Activated naive CD8-positive, alpha-beta T cell treated with anti-CD3 and anti-CD28 coated beads for 36 hours (primary cell): ENCODE measurements at regions not wholly inside any gene's neighbourhood (a gene's known extent, or its start where the extent isn't known, plus 50 kb on each side); places are given as distances from the start of the nearest gene placed in this dataset.

ENCODE experiments used
- DNase-seq: peaks from one replicate; pipeline ENCODE4 v3.0.0; 2021
- H3K27ac Mint-ChIP-seq: one replicate; pipeline ENCODE4 v1.8.0; 2022; ENCODE audit warnings: mild to moderate bottlenecking, moderate library complexity, mixed read lengths
- H3K27me3 Mint-ChIP-seq: one replicate; pipeline ENCODE4 v1.8.0; 2022; ENCODE audit warnings: mild to moderate bottlenecking, mixed read lengths
- H3K36me3 Mint-ChIP-seq: one replicate; pipeline ENCODE4 v1.8.0; 2021; ENCODE audit warnings: mild to moderate bottlenecking, mixed read lengths
- H3K4me1 Mint-ChIP-seq: one replicate; pipeline ENCODE4 v1.8.0; 2021; ENCODE audit warnings: mixed read lengths
- H3K4me3 Mint-ChIP-seq: one replicate; pipeline ENCODE4 v1.8.0; 2022; ENCODE audit warnings: mild to moderate bottlenecking, moderate library complexity, mixed read lengths
- H3K9me3 Mint-ChIP-seq: one replicate; pipeline ENCODE4 v1.8.0; 2022; ENCODE audit warnings: mixed read lengths

GRCh38 chr12:34345801-34346200, 323.5 kb downstream of the ALG10 start:
- Mint-ChIP-seq H3K4me1 (no peaks in the 10 kb centered on the region), H3K36me3 (peaks cover 1% of the 10 kb centered on the region), H3K4me3 (no peak overlapping the region), H3K27me3 (no peaks in the 10 kb centered on the region), H3K9me3 (peaks cover 3% of the 10 kb centered on the region), H3K27ac (no peak overlapping the region)
- no peak for DNase-seq

- Mint-ChIP-seq H3K27me3 (no peaks in the 10 kb centered on the region), H3K4me3 (no peak overlapping the region), H3K27ac (no peak overlapping the region), H3K4me1 (no peaks in the 10 kb centered on the region), H3K36me3 (peaks cover 1% of the 10 kb centered on the region), H3K9me3 (peaks cover 3% of the 10 kb centered on the region)
- no peak for DNase-seq
Measured at GRCh38 chr12:34346372-34347034, 324.2 kb downstream of the ALG10 start.

- peaks cover 1% of the 10 kb centered on the region for H3K36me3 Mint-ChIP-seq
- H3K27me3 Mint-ChIP-seq = no peaks in the 10 kb centered on the region
- H3K27ac Mint-ChIP-seq = no peak overlapping the region
- no peak overlapping the region for H3K4me3 Mint-ChIP-seq
- peaks cover 3% of the 10 kb centered on the region for H3K9me3 Mint-ChIP-seq
- H3K4me1 Mint-ChIP-seq = no peaks in the 10 kb centered on the region
- no peak for DNase-seq
Measured at GRCh38 chr12:34347367-34347766, 325.1 kb downstream of the ALG10 start.

GRCh38 chr12:34348064-34348463, 325.8 kb downstream of the ALG10 start:
- no peak overlapping the region for H3K27ac Mint-ChIP-seq
- peaks cover 1% of the 10 kb centered on the region for H3K36me3 Mint-ChIP-seq
- no peaks in the 10 kb centered on the region for H3K4me1 Mint-ChIP-seq
- H3K4me3 Mint-ChIP-seq = no peak overlapping the region
- H3K9me3 Mint-ChIP-seq = peaks cover 3% of the 10 kb centered on the region
- no peaks in the 10 kb centered on the region for H3K27me3 Mint-ChIP-seq
- DNase-seq = no peak

GRCh38 chr12:34348836-34349672, 326.8 kb downstream of the ALG10 start:
- Mint-ChIP-seq H3K27me3 (no peaks in the 10 kb centered on the region), H3K9me3 (peaks cover 3% of the 10 kb centered on the region), H3K4me1 (no peaks in the 10 kb centered on the region), H3K36me3 (peaks cover 1% of the 10 kb centered on the region), H3K4me3 (no peak overlapping the region), H3K27ac (no peak overlapping the region)
- DNase-seq = no peak

GRCh38 chr12:34349673-34349961, 327.3 kb downstream of the ALG10 start:
- no peak for DNase-seq
- H3K4me1 Mint-ChIP-seq = no peaks in the 10 kb centered on the region
- no peaks in the 10 kb centered on the region for H3K27me3 Mint-ChIP-seq
- H3K9me3 Mint-ChIP-seq = peaks cover 3% of the 10 kb centered on the region
- no peak overlapping the region for H3K27ac Mint-ChIP-seq
- peaks cover 1% of the 10 kb centered on the region for H3K36me3 Mint-ChIP-seq
- H3K4me3 Mint-ChIP-seq = no peak overlapping the region

- no peak overlapping the region for H3K4me3 Mint-ChIP-seq
- peaks cover 3% of the 10 kb centered on the region for H3K9me3 Mint-ChIP-seq
- H3K36me3 Mint-ChIP-seq = peaks cover 1% of the 10 kb centered on the region
- H3K27ac Mint-ChIP-seq = no peak overlapping the region
- H3K4me1 Mint-ChIP-seq = no peaks in the 10 kb centered on the region
- DNase-seq = no peak
- no peaks in the 10 kb centered on the region for H3K27me3 Mint-ChIP-seq
Measured at GRCh38 chr12:34350092-34351041, 328.1 kb downstream of the ALG10 start.

GRCh38 chr12:34352098-34352497, 329.8 kb downstream of the ALG10 start:
- no peaks in the 10 kb centered on the region for H3K27me3 Mint-ChIP-seq
- no peak for DNase-seq
- H3K36me3 Mint-ChIP-seq = no peaks in the 10 kb centered on the region
- no peak overlapping the region for H3K27ac Mint-ChIP-seq
- H3K9me3 Mint-ChIP-seq = peaks cover 3% of the 10 kb centered on the region
- H3K4me3 Mint-ChIP-seq = no peak overlapping the region
- H3K4me1 Mint-ChIP-seq = no peaks in the 10 kb centered on the region

GRCh38 chr12:34354239-34355200, 332.2 kb downstream of the ALG10 start:
- Mint-ChIP-seq H3K4me3 (no peak overlapping the region), H3K4me1 (no peaks in the 10 kb centered on the region), H3K36me3 (no peaks in the 10 kb centered on the region), H3K9me3 (no peaks in the 10 kb centered on the region), H3K27ac (no peak overlapping the region), H3K27me3 (no peaks in the 10 kb centered on the region)
- DNase-seq = no peak

- no peaks in the 10 kb centered on the region for H3K36me3 Mint-ChIP-seq
Measured at GRCh38 chr12:34356233-34356987, 334.1 kb downstream of the ALG10 start.

GRCh38 chr12:34357791-34358190, 335.5 kb downstream of the ALG10 start:
- Mint-ChIP-seq H3K36me3 (no peaks in the 10 kb centered on the region), H3K27ac (no peak overlapping the region), H3K9me3 (peaks cover 4% of the 10 kb centered on the region), H3K27me3 (no peaks in the 10 kb centered on the region), H3K4me1 (no peaks in the 10 kb centered on the region), H3K4me3 (no peak overlapping the region)
- DNase-seq = no peak

More at GRCh38 chr12:34356233-34356987, 334.1 kb downstream of the ALG10 start:
- no peak for DNase-seq
- Mint-ChIP-seq H3K27me3 (no peaks in the 10 kb centered on the region), H3K4me1 (no peaks in the 10 kb centered on the region), H3K9me3 (peaks cover 2% of the 10 kb centered on the region), H3K4me3 (no peak overlapping the region), H3K27ac (no peak overlapping the region)

- Mint-ChIP-seq H3K36me3 (no peaks in the 10 kb centered on the region), H3K27me3 (no peaks in the 10 kb centered on the region), H3K4me1 (no peaks in the 10 kb centered on the region), H3K9me3 (peaks cover 4% of the 10 kb centered on the region), H3K27ac (no peak overlapping the region), H3K4me3 (no peak overlapping the region)
- DNase-seq = no peak
Measured at GRCh38 chr12:34358198-34358597, 335.9 kb downstream of the ALG10 start.

- no peaks in the 10 kb centered on the region for H3K27me3 Mint-ChIP-seq
- H3K36me3 Mint-ChIP-seq = peaks cover 2% of the 10 kb centered on the region
- H3K4me3 Mint-ChIP-seq = no peak overlapping the region
- H3K27ac Mint-ChIP-seq = no peak overlapping the region
- no peaks in the 10 kb centered on the region for H3K4me1 Mint-ChIP-seq
- DNase-seq = no peak
- H3K9me3 Mint-ChIP-seq = peaks cover 4% of the 10 kb centered on the region
Measured at GRCh38 chr12:34361721-34362316, 339.5 kb downstream of the ALG10 start.
